ENCODE measurements at regions not wholly inside any gene's neighbourhood (a gene's known extent, or its start where the extent isn't known, plus 50 kb on each side); places are given as distances from the start of the nearest gene placed in this dataset.

GRCh38 chr2:12253167-12253778 lies 463.5 kb upstream of the TRIB2 start:
- Histone ChIP-seq H3K27ac (ENCODE audit: low read length) (no peak overlapping the region), H3K36me3 (ENCODE audit: control insufficient read depth, insufficient read depth, low read length) (no peaks in the 10 kb centered on the region), H3K4me3 (ENCODE audit: low read depth in 2 of 2, low read length in 2 of 2) (no peak overlapping the region), H3K27me3 (ENCODE audit: control insufficient read depth, insufficient read depth, low read length) (no peaks in the 10 kb centered on the region), H3K4me1 (ENCODE audit: control insufficient read depth, insufficient read depth, low read length) (no peaks in the 10 kb centered on the region), H3K9me3 (ENCODE audit: control insufficient read depth, insufficient read depth, low read depth, low read length) (no peaks in the 10 kb centered on the region)
- CTCF ChIA-PET: no interaction called here
- in situ Hi-C loops (cut with HindIII; ENCODE audit: low pct_unique_long_range_greater_than_20kb, low sequenced_read_pairs): loop anchor here (5.0 kb wide), 1 partner anchor 34 kb away; no protein-coding TSS in a partner anchor
- intact Hi-C loops (cut with micrococcal nuclease; ENCODE audit: unreplicated experiment): no loop called here
- DNase-seq (ENCODE audit: low read depth, low spot score) (no peak), ATAC-seq (no peak)
- BruUV-seq (replicated peaks): no TSS peak
- POLR2A ChIA-PET: no interaction called here
- TF ChIP-seq SIN3A (IDR thresholded peaks at IDR 0.05; ENCODE audit: borderline replicate concordance, insufficient read depth, low read depth, low read length) (no peak), REST (IDR thresholded peaks at IDR 0.05; ENCODE audit: insufficient read depth in 1 of 2, low read depth in 2 of 2, low read length in 1 of 2) (no peak), POLR2AphosphoS5 (IDR thresholded peaks at IDR 0.05; ENCODE audit: low read depth, low read length) (no peak)

GRCh38 chr2:12254280-12254860 lies 462.4 kb upstream of the TRIB2 start:
- Histone ChIP-seq H3K27ac (ENCODE audit: low read length) (peak overlapping the region; percentile 17; the same call in 1 of the 2 replicates), H3K9me3 (ENCODE audit: control insufficient read depth, insufficient read depth, low read depth, low read length) (no peaks in the 10 kb centered on the region), H3K4me3 (ENCODE audit: low read depth in 2 of 2, low read length in 2 of 2) (no peak overlapping the region), H3K36me3 (ENCODE audit: control insufficient read depth, insufficient read depth, low read length) (no peaks in the 10 kb centered on the region), H3K27me3 (ENCODE audit: control insufficient read depth, insufficient read depth, low read length) (no peaks in the 10 kb centered on the region), H3K4me1 (ENCODE audit: control insufficient read depth, insufficient read depth, low read length) (no peaks in the 10 kb centered on the region)
- CTCF ChIA-PET: no interaction called here
- intact Hi-C loops (cut with micrococcal nuclease; ENCODE audit: unreplicated experiment): no loop called here
- in situ Hi-C loops (cut with HindIII; ENCODE audit: low pct_unique_long_range_greater_than_20kb, low sequenced_read_pairs): loop anchor here (5.0 kb wide), 1 partner anchor 33 kb away; no protein-coding TSS in a partner anchor
- POLR2A ChIA-PET: no interaction called here
- ATAC-seq (no peak), DNase-seq (ENCODE audit: low read depth, low spot score) (no peak)
- no TSS peak for BruUV-seq (replicated peaks)
- no peak for TF ChIP-seq CTCF (IDR thresholded peaks at IDR 0.05)

GRCh38 chr2:12256206-12256605 lies 460.5 kb upstream of the TRIB2 start:
- no peak overlapping the region for H3K4me3 ChIP-seq (ENCODE audit: low read depth in 2 of 2, low read length in 2 of 2)
- no peaks in the 10 kb centered on the region for H3K9me3 ChIP-seq (ENCODE audit: control insufficient read depth, insufficient read depth, low read depth, low read length)
- POLR2A ChIA-PET: no interaction called here
- H3K4me1 ChIP-seq (ENCODE audit: control insufficient read depth, insufficient read depth, low read length): no peaks in the 10 kb centered on the region
- DNase-seq (ENCODE audit: low read depth, low spot score) (no peak), ATAC-seq (no peak)
- intact Hi-C loops (cut with micrococcal nuclease; ENCODE audit: unreplicated experiment) (no loop called here), in situ Hi-C loops (cut with HindIII; ENCODE audit: low pct_unique_long_range_greater_than_20kb, low sequenced_read_pairs) (no loop called here)
- H3K36me3 ChIP-seq (ENCODE audit: control insufficient read depth, insufficient read depth, low read length): no peaks in the 10 kb centered on the region
- BruUV-seq (replicated peaks): no TSS peak
- CTCF ChIA-PET: no interaction called here
- H3K27me3 ChIP-seq (ENCODE audit: control insufficient read depth, insufficient read depth, low read length): no peaks in the 10 kb centered on the region
- H3K27ac ChIP-seq (ENCODE audit: low read length): no peak overlapping the region
- TF ChIP-seq SIN3A (IDR thresholded peaks at IDR 0.05; ENCODE audit: borderline replicate concordance, insufficient read depth, low read depth, low read length) (no peak), CTCF (IDR thresholded peaks at IDR 0.05) (no peak)

Data from Panc1 (cell line).